ENCODE measurements at regions not wholly inside any gene's neighbourhood (a gene's known extent, or its start where the extent isn't known, plus 50 kb on each side); places are given as distances from the start of the nearest gene placed in this dataset.
"Not testable (repeated sequence)": the region's sequence is repeated elsewhere in the genome, so short reads cannot be mapped to it uniquely, and the experiment has no call there.

DNA sequence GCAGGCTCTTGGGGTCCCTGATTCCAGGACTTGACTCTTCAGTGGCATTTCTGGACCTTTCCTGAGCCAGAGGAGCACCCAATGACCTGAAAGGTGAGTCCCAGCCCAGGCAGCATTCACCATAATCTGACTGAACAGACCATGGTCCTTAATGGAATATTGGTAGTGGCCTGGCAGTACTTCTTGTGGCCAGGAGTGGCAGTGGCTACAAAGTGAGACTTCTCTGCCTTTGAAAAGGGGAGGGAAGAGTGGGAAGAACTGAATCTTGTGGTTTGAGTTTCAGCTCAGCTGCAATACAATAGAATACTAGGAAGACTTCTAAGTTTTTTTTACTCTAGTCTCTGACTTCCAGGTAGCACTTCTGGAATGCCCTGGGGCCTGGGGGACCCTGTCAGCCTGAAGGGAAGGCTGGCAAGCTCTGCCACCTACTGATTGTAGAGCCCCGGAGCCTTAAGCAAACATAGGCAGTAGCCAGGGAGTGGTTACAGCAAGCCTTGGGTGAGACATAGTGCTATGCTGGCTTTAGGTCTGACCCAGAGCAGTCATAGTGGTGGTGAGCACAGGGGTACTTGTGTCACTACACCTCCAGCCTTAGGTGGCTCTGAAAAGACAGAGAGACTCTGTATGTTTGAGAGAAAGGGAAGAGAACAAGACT, 674.2 kb upstream of the MANEA start:
- no peak for DNase-seq

DNA sequence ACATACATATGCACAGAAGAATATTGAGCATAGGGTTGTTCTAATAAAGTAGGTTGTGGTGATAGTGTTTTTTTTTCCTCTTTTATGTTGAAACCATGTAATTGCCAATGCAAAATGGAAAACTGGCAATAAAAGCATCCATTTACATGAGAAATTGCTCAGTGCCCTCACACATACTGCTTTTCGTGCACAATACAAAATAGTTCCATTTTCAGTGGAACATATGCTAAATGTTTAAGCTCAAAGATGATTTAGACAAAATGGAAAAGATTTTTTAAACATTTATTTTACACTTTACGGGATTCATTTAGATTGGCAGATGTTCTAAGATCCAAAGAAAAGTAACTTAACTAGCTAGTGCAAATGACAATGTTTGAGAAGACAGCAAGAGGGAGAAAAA, 678.1 kb upstream of the MANEA start:
- no peak for DNase-seq

DNA sequence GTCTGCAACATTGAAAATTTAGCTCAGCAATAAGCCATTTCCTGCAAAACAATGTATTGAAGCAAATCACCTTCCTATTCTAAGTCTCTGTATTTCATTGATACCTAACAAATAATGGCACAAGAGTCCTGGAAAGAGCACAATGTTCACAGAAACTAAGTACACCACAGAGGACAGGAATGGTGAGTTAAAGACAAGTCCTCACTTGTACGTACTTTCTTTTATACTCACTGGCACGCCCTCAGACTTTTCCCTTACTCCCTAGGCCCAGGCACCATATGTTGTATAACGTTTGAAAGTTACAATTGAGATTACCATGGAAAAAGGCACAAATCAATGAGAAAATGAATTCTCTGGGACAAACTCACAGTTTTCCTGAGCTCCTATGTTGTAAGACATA, 683.0 kb upstream of the MANEA start:
- DNase-seq, result no peak

DNA sequence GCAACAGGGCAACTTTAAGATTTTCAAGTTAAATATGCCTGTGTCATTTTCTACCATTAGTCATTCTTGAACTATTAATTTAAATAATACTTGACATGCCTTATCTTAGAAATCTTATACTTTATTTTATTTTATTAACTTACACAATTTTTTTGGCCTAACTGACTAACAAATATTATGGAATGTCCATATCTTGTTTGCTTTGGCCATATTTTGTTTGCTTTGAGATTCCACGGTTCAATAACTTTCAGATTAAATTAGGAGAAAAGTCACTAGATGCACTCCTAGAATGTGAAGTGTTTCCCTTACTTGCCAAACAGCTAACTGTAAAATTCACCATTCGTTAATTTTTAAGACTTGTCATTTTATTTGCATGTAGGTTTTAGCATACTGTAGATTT, 684.0 kb upstream of the MANEA start:
- no peak for DNase-seq

DNA sequence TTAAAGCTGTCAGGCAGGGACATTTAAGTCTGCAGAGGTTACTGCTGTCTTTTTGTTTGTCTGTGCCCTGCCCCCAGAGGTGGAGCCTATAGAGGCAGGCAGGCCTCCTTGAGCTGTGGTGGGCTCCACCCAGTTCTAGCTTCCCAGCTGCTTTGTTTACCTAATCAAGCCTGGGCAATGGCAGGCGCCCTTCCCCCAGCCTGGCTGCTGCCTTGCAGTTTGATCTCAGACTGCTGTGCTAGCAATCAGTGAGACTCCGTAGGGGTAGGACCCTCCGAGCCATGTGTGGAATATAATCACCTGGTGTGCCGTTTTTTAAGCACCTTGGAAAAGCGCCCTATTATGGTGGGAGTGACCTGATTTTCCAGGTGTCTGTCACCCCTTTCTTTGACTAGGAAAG, 703.5 kb upstream of the MANEA start:
- DNase-seq, result not testable (repeated sequence)

DNA sequence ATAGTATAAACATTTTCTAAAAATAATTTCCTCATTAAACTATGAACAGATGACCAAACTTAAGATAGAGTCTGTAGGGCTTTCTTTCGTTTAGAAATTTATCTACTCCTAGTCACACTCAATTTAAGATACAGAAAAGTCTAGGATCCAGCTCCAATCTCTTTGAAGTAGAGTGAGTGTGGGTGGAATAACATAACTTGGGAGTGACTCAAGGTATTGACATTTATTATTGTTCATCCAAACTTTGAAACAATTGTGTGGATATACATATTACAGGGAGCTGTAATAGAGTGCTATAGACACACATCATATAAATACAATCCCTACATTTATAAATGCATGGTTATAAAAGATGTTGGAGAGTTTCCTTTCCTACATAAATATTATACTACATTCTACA, 715.2 kb upstream of the MANEA start:
- DNase-seq, result no peak

DNA sequence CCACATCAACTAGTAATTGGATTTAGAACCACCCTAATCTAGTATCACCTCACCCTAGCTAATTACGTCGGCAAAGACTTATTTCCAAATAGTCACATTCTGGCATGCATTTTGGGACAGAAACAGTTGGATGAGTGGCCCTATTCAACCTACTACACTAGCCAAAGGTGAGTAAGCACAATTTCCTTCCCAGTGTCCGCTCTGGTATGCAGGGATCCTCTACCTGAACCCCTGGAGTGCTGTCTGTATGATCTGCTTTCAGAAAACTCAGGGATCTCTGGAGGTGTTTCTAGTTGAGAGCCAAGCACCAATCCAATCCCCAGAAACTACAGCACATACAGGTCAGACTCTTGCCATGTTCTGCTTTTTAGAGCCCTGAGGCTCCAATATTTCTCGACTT, 717.4 kb upstream of the MANEA start:
- DNase-seq, result no peak

DNA sequence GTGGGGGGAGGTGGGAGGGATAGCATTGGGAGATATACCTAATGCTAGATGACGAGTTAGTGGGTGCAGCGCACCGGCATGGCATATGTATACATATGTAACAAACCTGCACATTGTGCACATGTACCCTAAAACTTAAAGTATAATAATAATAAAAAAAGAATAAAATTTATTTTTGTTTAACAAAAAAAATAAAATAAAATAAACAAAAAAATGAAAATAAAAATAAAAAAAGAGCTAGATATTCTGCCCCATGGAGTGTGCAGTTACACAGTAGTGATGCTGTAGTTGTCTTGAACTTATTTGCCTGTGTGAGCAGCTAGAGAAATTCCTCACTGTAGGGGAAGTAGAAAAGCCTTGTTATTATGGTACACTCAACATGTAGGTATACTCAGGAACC, 720.3 kb upstream of the MANEA start:
- not testable (repeated sequence) for DNase-seq

DNA sequence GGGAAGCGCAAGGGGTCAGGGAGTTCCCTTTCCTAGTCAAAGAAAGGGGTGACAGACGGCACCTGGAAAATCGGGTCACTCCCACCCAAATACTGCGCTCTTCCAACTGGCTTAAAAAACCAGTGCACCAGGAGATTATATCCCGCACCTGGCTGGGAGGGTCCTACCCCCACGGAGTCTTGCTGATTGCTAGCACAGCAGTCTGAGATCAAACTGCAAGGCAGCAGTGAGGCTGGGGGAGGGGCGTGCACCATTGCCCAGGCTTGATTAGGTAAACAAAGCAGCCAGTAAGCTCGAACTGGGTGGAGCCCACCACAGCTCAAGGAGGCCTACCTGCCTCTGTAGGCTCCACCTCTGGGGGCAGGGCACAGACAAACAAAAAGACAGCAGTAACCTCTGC, 726.0 kb upstream of the MANEA start:
- DNase-seq, result not testable (repeated sequence)

DNA sequence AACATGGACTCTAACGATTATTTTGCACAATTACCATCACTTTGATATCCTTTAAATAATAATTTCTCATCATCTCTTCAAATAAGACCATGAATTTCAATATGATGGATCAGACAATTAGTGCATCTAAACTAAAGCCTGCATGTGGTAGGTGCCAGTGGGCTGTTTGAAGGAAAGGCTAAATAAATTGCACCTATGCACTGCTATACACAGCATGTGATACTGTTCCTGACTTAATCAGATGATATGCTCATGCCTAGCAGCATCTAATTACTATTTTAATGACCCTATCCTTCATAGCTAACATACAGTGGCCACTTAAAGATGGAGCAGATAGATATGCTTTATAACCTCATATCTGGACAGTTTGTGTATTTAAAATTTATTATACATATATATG, 731.6 kb upstream of the MANEA start:
- DNase-seq, result no peak

DNA sequence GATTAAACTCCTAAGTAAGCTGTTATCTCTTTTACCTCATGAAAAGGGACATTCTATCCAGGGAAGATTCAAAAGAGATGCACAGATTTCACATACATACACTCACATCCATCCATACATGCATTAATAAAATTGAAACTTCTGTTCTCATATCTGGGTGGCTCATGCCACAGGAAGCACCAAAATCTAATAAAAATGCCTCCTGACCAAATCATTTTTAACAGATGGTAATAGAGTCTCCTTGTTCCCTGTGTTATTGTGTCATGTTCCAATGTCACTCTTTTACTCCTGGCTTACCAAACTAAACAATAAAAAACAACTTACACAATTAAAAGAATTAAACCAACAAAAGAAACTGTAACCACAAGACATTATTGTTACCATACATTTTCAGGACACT, 742.1 kb upstream of the MANEA start:
- no peak for DNase-seq

DNA sequence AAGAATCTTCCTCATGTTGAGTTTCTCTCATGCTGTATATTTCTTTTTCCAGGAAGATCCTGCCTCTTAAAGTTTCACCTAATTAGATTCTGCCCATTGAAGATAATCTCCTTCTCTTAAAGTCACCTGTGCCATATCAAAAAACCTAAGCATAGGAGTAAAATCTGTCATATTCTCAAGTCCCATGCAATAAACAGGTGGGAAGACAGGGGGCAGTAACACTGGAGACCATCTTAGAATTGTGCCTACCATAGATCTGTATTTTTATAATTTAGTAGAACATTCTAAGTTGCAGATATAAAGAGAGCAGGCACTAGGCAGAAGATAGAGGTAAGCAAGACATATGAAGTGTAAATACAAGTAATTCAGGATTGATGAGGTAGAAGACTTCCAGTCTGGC, 763.5 kb upstream of the MANEA start:
- no peak for DNase-seq

DNA sequence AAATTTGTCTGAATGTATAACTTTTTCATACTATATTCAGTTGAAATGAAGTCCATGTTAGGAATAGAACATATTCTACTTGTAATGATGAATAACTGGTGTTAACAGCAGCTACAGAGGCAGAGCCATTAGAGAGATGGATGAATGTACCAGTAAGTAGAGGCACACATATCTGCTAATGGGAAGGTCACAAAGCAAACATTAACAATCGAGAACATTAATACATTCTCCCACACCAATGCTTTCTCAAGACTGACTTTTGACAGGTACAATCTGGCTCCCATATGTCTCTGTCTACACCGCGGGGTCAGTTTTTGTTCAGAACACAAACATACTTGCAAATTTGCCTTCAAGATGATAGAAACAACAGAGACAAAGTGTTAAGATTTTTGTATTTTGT, 776.0 kb upstream of the MANEA start:
- no peak for DNase-seq

DNA sequence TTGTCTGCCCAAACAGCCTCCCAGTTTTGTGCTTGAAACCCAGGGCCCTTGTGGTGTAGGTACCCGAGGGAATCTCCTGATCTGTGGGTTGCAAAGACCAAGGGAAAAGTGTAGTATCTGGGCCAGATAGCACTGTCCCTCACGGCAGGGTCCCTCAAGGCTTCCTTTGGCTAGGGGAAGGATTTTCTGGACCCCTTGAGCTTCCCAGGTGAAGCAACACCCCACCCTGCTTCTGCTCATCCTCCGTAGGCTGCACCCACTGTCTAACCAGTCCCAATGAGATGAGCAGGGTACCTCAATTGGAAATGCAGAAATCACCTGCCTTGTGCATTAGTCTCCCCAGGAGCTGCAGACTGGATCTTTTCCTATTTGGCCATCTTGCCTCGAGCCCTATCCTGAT, 791.8 kb upstream of the MANEA start:
- no peak for DNase-seq

DNA sequence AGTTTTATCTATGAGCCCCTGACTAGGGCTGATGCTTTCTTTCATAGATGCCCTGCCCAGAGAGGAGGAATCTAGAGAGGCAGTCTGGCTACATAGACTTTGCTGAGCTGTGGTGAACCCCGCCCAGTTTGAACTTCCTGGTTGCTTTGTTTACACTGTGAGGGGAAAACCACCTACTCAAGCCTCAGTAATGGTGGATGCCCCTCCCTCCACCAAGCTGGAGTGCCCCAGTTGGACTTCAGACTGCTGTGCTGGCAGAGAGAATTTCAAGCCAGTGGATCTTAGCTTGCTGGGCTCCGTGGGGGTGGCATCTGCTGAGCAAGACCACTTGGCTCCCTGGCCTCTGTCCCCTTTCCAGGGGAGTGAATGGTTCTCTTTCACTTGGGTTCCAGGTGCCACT, 792.3 kb upstream of the MANEA start:
- not testable (repeated sequence) for DNase-seq

DNA sequence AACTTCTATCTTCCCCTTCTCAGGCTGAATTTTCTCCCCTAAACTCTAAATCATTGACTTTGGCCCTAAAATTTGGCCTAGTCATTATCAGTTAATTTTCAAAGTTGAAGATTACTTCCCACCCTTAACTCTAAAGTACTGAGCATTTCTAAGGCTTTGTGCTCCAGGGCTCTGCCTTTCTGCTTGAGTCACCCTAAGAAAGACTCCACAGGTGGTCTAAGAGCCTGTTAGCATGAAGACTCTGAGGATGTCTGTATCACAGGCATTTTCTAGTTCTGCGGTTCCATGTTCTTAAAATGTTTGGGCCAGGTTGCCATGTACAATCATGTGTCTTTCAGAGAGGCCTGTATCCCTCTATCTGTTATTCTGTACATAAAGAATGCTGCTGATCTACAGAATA, 808.1 kb upstream of the MANEA start:
- DNase-seq, result no peak

DNA sequence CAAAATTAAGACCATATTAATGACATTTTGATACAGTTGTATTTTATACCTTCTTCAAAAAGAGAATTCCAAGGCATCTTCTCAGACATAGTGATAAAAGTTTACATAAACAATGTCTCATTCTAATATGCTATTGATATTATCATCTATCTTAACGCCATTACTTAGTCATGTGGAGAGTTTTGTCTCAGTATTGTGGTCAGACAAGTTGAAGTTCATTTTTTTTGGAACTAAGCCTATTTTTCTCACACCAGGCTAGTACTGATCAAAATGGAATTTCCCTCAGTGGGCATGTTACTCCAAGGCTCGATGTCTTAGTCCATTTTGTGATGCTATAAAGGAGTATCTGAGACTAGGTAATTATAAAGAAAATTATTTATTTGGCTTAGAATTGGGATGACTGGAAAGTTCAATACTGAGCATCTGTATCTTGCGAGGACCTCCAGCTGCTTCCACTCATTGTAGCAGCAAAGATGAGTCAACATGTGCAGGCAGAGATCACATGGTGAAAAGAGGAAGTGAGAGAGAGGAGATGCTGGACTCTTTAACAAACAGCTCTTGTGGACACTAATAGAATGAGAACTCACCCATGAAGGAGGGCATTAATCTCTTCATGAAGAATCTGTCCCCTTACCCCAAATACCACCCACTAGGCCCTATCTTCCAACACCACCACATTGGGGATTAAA, 825.5 kb upstream of the MANEA start:
- DNase-seq, result no peak

DNA sequence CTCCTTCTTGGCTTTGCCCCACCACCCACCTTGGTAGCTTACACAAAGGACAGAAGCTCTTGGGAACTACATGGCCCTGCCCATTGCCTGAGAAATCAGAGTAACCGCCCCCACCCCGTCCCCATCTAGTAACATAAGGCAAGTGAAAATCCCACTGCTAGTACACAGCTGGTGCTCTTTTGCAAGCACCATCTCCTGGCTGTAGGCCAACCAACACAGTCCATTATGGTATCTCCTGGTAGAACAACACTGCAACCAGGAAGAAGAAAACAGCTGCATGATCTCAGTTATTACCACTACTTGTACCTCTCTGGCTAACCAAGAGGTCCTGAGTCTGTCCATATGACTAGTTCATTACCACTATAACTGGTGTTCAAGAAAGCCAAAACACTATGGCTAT, 841.1 kb upstream of the MANEA start:
- no peak for DNase-seq

DNA sequence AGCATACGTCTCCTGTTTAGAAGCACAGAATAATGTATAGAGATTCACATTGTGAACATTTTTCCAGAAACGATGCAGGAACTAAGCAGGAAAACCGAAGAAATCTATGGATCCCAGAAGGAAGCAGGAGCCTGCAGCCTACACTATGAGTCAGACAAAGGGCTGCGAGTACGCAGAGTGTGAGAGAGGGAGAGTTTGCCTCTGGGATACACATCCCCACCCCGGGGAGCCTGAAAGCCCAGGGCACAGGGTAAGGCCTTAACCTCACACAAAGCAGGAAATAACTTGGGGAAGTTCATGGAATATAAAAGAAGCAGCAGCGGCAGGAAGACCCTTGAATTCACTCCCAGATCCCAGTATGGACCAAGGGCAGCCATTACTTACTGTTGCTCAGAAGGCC, 842.1 kb upstream of the MANEA start:
- no peak for DNase-seq

DNA sequence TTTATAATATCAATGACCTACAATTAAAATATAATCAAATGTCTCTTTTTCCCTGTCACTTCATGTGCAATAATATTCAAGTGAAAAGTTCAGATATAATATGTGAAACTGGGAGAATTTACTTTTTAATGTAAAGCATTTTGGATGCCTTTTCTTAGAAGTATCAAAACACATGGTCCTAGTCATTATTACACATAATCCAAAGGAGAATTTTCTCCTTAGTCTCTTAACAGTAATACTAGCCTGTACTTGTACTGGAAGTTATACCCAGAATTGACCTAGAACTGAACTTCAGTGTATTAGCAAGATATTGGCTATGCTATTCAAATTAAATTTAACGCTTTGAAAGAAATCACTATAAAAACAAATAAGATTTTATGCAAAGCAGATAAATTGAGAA, 842.6 kb upstream of the MANEA start:
- no peak for DNase-seq

DNA sequence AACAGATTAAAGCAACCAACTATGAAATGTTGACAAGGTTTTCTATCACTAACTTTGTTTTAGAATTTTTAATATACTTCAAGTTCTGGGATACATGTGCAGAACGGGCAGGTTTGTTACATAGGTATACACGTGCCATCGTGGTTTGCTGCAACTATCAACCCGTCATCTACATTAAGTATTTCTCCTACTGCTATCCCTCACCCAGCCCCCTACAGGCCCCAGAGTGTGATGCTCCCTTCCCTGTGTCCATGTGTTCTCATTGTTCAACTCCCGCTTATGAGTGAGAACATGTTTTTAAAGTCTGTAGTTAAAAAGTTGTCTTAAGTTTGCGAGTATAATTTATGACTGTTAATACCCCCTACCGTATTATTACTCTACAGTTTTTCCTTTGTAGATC, 844.3 kb upstream of the MANEA start:
- DNase-seq, result no peak

DNA sequence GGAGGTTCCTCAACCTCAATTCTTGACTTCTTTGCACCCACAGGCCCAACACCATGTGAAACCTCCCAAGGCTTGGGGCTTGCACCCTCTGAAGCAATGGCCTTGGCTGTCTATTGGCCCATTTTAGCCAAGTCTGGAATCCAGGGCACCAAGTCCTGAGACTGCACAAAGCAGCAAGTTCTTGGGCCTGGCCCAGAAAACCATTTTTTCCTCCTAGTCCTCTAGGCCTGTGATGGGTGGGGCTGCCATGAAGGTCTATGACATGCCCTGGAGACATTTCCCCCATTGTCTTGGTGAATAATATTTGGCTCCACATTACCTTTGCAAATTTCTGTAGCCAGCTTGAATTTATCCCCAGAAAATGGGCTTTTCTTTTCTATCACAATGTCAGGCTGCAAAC, 849.6 kb upstream of the MANEA start:
- no peak for DNase-seq

DNA sequence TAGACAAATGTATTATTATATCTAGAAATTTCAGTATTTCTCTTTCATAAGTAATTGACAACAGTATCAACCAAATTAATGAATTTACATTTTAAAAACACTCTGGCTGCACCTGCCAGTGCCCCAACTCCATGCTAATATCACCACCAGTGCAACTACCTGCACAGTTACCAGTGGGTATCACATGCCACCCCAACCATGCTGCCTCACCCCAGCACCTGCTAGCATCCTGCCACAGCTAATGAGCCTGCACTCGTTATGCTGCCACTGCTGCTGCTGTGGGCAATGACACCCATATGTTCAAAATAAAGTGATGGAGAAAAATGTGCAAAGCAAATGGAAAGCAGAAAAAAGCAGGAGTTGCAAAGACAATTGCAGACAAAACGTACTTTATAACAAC, 855.9 kb upstream of the MANEA start:
- DNase-seq, result no peak

DNA sequence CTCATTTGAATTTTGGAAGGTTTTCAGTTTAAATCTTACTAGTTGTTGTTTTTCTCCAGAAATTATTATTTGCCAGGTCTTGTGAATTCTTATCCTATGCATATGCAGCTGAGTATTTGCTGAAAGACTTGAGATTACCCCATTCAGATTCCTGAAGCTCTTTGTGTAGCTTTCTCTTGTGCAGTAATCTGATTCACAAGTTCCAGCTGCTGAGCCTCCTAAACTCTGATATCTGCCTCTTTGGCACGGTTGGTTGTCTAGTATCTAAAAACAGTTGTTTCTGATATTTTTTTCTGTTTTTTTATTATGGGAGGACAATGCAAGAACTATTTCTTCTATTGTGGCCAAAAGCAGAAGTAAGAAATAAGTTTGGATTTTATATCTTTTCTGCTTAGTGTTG, 863.9 kb upstream of the MANEA start:
- no peak for DNase-seq

DNA sequence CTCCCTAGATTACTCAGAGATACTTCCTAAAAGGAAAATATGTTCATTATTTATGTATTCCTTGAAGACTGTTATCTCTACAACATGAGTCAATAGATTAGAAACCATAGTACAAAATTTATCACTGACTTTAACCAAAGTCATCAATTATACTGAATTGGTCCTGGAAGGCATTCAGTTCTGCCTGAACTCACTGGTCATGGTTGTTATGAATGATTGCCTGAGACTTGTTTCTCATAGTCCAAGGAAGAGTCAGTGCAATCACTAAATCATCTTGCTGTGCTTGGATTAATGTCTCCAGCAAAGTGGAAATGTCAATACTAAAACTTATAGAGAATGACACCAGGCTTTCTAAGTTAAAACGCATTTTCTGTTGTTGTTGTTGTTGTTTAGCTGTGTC, 878.6 kb upstream of the MANEA start:
- no peak for DNase-seq

All from NCI-H526 treated with DMSO at 0.1 percent for 48 hours (cell line).